HL-60/S4 (cell line): ENCODE measurements at regions not wholly inside any gene's neighbourhood (a gene's known extent, or its start where the extent isn't known, plus 50 kb on each side); places are given as distances from the start of the nearest gene placed in this dataset.

ENCODE experiments used
- in situ Hi-C: fragments of 300-500 bp; cut with MboI; formaldehyde crosslinking; loops from 2 replicates; pipeline ENCODE4 v1.14.3; 2022; ENCODE audit warnings: low sequenced_read_pairs

- in situ Hi-C loops = no loop called here
Measured at GRCh38 chr1:229949500-229949899, 117.5 kb upstream of the GALNT2 start.

- in situ Hi-C loops = loop anchor here (25.0 kb wide), 1 partner anchor 88 kb away; no protein-coding TSS in a partner anchor
Measured at GRCh38 chr1:229950020-229950419, 117.0 kb upstream of the GALNT2 start.

- in situ Hi-C loops = loop anchor here (25.0 kb wide), 1 partner anchor 89 kb away; no protein-coding TSS in a partner anchor
Measured at GRCh38 chr1:229950908-229951307, 116.1 kb upstream of the GALNT2 start.

GRCh38 chr1:229951856-229952534 lies 115.0 kb upstream of the GALNT2 start:
- in situ Hi-C loops = loop anchor here (25.0 kb wide), 1 partner anchor 90 kb away; no protein-coding TSS in a partner anchor

GRCh38 chr1:229952670-229953520 lies 114.1 kb upstream of the GALNT2 start:
- in situ Hi-C loops = loop anchor here (25.0 kb wide), 1 partner anchor 91 kb away; no protein-coding TSS in a partner anchor

- in situ Hi-C loops = loop anchor here (25.0 kb wide), 1 partner anchor 92 kb away; no protein-coding TSS in a partner anchor
Measured at GRCh38 chr1:229953736-229954326, 113.2 kb upstream of the GALNT2 start.

GRCh38 chr1:229964281-229964680 lies 102.8 kb upstream of the GALNT2 start:
- in situ Hi-C loops = loop anchor here (25.0 kb wide), 1 partner anchor 102 kb away; no protein-coding TSS in a partner anchor

GRCh38 chr1:229970714-229971113 lies 96.3 kb upstream of the GALNT2 start:
- in situ Hi-C loops = loop anchor here (25.0 kb wide), 1 partner anchor 108 kb away; no protein-coding TSS in a partner anchor

- in situ Hi-C loops = loop anchor here (25.0 kb wide), 1 partner anchor 109 kb away; no protein-coding TSS in a partner anchor
Measured at GRCh38 chr1:229971141-229971540, 95.9 kb upstream of the GALNT2 start.

- in situ Hi-C loops = loop anchor here (25.0 kb wide), 1 partner anchor 110 kb away; no protein-coding TSS in a partner anchor
Measured at GRCh38 chr1:229972600-229973296, 94.3 kb upstream of the GALNT2 start.

GRCh38 chr1:229973297-229973612 lies 93.8 kb upstream of the GALNT2 start:
- in situ Hi-C loops = loop anchor here (25.0 kb wide), 1 partner anchor 111 kb away; no protein-coding TSS in a partner anchor

GRCh38 chr1:229975047-229975446 lies 92.0 kb upstream of the GALNT2 start:
- in situ Hi-C loops = no loop called here

- in situ Hi-C loops = no loop called here
Measured at GRCh38 chr1:229980009-229980408, 87.0 kb upstream of the GALNT2 start.

GRCh38 chr1:229981736-229982135 lies 85.3 kb upstream of the GALNT2 start:
- in situ Hi-C loops = no loop called here

GRCh38 chr1:229984310-229984991 lies 82.6 kb upstream of the GALNT2 start:
- in situ Hi-C loops = no loop called here

- in situ Hi-C loops = no loop called here
Measured at GRCh38 chr1:229984992-229985612, 81.9 kb upstream of the GALNT2 start.

GRCh38 chr1:229985613-229986010 lies 81.4 kb upstream of the GALNT2 start:
- in situ Hi-C loops = no loop called here

- in situ Hi-C loops = no loop called here
Measured at GRCh38 chr1:229986737-229987337, 80.2 kb upstream of the GALNT2 start.

GRCh38 chr1:229987953-229988352 lies 79.1 kb upstream of the GALNT2 start:
- in situ Hi-C loops = no loop called here
